IPS-NIHi7 (cell line): ENCODE measurements at regions not wholly inside any gene's neighbourhood (a gene's known extent, or its start where the extent isn't known, plus 50 kb on each side); places are given as distances from the start of the nearest gene placed in this dataset.
"Not testable (repeated sequence)": the region's sequence is repeated elsewhere in the genome, so short reads cannot be mapped to it uniquely, and the experiment has no call there.

Experiments
- DNase-seq: peaks from one replicate; pipeline ENCODE4 v3.0.0; 2012; ENCODE audit warnings: mixed read lengths; ENCODE audit errors: extremely low spot score

DNA sequence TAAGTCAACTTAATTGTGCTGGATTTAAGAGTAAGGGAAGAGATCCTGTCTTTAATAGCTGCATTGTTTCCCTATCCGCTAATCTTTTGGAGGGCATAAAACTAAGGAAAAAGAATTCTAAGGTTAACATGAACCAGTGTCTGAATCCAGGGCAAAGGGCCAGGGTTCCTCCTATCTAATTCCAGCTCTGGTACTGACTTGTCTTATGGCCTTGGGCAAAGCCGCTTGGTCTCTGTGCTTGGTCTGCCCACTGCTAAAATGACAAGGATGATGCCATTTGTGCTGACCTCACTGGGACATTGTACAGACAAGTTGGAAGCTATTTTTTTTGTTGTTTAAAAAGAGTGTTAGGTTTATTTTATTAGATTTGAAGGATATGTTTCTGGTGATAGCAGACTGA, 334.7 kb upstream of the PIK3R1 start:
- no peak for DNase-seq

DNA sequence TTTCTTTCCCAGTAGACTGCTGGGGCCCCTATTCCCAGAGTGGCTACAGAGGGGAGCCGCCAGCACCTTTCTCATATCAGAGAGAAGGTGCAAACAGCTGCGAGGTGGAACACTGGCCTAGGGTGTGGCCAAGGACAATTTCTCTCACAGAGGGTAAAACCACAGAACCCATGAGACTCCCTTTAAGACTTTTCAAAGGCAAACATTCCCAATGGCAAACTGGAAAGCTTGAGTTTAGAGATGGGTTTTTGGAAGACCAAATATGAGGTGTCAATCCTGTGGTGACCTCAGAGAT, 335.1 kb upstream of the PIK3R1 start:
- DNase-seq, result no peak

DNA sequence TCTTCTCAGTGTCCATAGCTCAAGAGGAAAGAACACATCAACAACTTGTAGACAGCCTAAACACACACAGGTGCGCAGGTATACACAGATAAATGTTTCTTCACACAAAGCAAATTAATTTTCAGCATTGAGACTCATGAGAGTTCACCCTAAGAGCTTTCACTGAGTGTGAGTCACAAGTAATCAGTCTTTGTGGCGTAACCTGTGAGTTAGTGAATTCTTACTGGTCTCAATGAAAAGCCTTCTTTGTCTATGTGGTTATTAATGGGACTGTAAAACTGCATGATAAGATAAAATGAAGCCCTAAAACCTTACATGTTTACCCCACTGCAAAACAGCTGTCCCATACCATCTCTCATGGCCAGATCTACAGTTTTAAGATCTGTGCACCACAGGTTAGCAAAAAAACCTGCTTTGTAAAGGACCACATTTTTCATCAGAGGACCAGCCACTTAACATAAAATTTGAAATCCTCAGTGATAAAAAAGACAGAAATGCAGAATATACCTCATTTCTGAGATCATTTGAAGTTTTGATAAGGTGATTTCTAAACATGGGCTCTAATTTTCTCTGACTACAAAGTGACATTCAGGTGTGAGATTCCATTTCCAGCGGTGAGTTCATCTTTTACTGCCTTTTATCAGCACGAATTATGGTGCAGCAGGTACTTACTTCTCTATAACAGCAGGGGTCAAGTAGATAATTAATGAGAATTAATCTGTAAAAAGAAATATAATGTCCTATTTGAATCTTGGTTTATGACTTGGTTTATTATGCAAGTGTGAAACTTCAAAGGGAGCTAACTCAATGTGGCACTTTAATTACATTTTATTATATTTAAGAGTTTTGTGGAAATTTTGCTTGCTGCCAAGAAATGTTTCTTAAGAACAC, 335.7 kb upstream of the PIK3R1 start:
- DNase-seq, result no peak

DNA sequence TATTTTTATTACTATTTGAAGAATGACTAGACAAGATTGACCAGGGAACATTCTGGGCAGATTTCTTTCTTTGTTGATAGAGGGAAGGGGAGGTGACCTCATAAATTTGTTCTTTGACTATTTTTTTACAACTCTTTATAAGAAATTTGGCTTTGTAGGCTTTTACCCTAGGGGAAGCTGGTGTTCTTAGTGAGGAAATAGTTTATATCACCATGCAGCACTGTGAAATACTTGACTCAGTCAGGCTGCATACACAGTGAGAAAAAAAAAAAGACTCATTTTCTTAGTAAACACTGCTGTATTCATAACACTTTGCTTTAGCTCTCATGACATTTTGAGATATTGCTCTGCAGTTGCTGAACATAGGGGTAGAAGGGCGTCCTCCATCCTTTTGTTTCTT, 336.6 kb upstream of the PIK3R1 start:
- no peak for DNase-seq

DNA sequence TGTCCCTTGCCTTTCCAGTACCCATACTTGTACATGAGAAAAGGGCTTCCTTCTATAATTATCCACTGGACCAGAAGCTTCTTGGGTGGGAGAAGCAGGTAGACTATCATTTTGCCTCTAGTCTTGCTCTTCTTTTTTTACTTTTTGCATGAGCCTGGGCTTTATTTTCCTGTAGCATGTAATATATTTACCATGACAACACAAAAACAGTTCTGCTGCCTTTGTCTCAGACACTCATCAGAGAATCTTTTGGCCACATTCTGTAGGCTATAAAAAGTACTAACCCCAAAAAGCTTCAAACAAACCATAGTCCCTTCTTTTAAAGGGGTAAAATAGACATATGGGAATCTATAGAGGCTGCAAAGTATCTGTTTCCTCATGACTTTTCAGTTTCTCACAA, 339.2 kb upstream of the PIK3R1 start:
- DNase-seq, result no peak

DNA sequence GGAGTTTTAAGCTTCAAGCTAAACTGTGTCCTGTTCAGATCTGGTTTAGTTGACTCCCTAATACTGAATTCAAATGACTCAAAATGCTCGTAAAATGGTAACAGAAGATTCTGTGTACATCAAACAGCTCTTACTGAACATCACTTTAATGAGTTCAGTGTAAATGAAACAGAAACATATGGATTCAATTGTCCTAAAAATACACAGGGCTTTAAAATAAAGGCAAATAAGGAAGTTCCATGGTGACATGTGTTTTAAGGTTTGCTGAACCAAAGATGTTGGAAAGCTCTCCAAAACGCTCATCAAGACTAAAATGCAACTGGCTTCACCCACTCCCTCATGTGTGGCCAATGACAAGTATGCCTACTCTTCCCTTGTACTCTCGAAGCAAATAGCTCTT, 340.0 kb upstream of the PIK3R1 start:
- no peak for DNase-seq

DNA sequence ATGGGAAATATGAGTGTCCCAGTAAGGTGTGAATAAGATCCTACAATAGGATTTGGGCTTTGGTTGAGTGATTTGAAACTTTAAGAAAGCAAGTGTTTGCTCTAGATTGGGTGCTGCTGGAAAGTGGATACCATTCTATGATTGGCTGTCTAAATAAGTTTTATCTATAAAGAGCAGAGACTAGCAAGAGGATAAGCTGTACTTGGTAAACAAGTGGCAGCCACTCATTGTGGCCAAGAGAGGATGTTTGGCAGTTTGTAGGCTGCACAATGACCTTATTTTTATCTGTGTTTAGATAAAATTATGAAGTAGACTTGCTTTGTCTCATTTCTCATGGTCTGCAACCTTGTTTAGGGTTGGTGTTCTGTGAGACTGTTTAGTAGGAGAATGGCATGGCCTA, 341.6 kb upstream of the PIK3R1 start:
- DNase-seq, result no peak

DNA sequence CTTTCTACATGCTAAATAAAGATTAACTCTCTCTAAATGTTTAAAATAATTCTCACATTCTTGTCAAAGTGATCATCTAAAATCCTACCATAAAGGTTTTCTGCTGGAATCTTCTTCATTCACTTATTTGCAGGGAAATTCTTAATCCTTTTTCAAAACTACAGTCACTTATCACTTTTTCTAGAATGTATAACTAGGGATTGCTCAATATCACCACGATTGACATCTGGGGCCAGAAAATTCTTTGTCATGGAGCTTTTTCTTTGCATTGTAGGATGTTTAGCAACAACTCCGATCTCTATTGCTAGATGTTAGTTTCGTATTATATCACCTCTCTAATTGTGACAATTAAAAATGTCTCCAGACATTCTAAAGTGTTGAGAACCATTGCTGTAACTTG, 344.9 kb upstream of the PIK3R1 start:
- DNase-seq, result no peak

DNA sequence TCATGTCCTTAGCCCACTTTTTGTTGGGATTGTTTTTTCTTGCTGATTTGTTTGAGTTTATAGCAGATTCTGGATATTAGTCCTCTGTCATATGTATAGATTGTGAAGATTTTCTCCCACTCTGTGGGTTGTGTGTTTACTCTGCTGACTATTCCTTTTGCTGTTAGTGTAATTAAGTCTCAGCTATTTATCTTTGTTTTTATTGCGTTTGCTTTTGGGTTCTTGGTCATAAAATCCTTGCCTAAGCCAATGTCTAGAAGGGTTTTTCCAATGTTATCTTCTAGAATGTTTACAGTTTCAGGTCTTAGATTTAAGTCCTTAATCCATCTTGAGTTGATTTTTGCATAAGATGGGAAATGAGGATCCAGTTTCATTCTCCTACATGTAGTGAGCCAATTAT, 351.2 kb upstream of the PIK3R1 start:
- DNase-seq, result not testable (repeated sequence)

DNA sequence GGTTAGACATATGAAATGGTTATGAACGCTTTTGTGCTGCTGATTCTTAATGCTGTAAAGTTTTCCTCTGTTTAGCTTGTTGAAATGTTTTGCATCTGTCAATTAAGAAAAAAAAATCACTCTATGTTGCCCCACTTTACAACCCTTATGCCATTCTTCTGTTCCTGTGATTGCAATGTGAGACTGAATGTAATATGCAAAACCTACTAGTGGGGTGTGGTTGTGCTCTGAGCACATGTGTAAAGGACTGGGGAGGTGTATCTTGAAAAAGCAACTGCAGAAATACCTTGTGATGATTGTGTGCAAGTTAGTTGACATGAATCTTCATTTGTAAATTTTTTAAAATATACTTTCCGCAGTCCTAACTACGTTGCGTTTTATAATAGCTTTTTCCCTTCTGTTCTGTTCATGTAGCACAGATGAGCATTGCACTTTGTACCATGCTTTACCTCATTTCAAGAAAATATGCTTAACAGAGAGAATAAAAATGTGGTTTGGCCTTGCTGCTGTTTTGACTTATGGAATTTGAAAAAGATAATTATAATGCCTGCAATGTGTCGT, 357.0 kb upstream of the PIK3R1 start:
- DNase-seq, result no peak

DNA sequence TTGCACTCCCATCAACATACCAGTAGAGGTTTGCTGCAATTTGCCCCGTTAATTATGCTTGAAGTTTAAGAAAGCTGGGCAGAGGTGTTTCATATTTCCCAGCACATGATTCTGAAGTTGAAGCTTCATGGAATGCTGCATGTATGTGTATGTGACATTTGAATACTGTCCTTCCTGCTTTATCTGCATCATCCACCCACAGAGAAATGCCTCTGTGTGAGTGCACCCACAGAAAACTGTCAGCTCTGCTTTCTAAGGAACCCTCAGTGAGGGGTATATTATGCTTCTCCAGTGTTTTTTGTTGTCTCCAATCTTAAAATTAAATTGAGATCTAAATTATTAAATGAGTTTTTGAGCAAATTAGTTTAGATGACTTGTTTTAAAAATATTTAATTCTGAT, 358.1 kb upstream of the PIK3R1 start:
- no peak for DNase-seq

DNA sequence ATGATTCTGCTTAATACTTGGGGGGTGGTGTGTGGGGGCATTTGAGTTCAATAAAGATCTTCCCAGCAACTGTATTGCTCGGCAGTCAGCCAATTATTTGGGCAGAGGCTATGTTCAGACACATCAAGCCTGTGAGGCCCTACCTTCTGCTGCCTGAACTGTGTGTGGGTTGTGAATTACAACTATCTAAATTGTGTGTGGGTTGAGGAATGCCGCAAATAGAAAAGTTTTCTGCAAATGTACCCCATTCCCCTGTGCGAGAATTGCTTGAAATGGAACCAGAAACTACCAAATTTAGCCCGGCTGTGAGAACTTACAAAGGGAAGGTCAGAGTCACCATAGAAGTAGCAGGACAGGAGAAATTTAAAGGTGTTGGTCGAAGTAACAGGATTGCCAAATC, 360.0 kb upstream of the PIK3R1 start:
- DNase-seq, result no peak

DNA sequence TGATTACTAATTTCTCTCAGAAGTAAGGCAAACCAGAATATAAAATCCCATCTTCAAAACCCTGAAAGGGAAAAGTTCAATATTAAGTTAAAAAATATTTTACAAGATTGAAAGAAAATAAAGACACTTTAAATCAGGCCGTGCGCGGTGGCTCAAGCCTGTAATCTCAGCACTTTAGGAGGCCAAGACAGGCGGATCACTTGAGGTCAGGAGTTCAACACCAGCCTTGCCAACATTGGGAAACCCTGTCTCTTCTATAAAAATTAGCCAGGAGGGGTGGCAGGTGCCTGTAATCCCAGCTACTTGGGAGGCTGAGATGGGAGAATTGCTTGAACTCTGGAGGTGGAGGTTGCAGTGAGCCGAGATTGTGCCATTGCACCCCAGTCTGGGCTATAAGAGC, 364.6 kb upstream of the PIK3R1 start:
- DNase-seq, result not testable (repeated sequence)

DNA sequence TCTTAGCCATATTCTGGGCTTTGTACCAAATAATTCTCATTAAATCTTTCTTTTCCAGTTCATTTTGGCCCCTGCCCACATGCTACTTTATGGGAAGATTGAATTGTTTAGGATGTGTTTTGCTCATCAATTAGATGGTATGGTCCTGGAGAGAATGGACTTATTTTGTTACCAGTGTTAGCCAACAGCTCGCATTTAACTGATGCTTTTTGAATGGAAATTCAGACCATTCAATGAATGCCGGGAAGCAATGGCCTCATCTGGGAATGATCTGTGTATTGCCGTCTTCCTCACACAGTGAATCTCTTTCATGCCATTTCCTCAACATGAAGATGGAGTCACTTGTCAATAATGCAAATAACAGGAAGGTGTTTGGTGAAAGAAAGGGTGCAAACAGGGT, 370.6 kb upstream of the PIK3R1 start:
- DNase-seq, result no peak

DNA sequence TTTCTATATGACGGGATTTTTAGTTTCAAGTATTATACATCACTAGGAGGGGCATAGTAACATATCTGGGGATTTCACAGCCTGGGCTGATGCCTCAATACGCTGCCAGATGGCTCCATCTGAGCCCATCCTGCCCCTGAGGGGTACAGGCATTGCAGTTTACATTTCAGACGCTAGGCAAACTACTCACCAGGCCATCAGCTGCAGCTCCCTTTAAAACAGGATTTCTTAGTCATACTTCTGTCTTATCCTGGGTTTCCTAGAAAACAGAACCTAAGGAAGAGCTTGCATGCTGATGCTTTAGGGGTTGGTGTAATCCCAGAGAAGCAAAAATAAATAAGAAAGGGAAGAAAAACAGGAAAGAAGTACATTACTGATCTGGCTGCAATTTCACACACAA, 372.8 kb upstream of the PIK3R1 start:
- DNase-seq, result peak; percentile 42

DNA sequence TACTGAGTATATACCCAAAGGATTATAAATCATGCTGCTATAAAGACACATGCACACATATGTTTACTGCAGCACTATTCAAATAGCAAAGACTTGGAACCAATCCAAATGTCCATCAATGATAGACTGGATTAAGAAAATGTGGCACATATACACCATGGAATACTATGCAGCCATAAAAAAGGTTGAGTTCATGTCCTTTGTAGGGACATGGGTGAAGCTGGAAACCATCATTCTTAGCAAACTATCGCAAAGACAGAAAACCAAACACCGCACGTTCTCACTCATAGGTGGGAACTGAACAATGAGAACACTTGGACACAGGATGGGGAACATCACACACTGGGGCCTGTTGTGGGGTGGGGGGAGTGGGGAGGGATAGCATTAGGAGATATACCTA, 378.3 kb upstream of the PIK3R1 start:
- DNase-seq, result not testable (repeated sequence)

DNA sequence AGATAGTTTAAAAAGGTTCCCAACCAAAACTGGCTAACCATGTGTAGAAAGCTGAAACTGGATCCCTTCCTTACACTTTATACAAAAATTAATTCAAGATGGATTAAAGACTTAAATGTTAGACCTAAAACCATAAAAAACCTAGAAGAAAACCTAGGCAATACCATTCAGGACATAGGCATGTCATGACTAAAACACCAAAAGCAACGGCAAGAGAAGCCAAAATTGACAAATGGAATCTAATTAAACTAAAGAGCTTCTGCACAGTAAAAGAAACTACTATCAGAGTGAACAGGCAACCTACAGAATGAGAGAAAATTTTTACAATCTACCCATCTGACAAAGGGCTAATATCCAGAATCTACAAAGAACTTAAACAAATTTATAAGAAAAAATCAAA, 379.1 kb upstream of the PIK3R1 start:
- not testable (repeated sequence) for DNase-seq

DNA sequence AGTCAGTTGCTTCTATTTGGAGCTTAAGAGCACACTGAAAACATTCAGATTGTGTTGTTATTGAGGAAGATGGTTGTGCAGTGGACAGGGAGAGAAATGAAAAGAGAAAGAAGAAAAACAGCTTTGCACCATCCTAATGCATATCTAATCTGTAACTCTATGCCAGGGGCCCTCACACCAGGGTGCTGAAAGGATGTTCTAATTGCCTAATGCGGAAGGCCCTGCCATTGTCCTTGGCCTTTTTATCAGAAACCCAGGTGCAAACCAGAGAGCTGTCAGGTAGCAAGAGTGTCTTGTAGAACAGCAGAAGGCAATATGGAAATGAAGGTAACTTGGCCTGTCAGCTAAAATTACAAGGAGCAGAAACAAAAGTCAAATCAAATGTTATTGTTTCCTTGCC, 384.5 kb upstream of the PIK3R1 start:
- DNase-seq, result no peak

DNA sequence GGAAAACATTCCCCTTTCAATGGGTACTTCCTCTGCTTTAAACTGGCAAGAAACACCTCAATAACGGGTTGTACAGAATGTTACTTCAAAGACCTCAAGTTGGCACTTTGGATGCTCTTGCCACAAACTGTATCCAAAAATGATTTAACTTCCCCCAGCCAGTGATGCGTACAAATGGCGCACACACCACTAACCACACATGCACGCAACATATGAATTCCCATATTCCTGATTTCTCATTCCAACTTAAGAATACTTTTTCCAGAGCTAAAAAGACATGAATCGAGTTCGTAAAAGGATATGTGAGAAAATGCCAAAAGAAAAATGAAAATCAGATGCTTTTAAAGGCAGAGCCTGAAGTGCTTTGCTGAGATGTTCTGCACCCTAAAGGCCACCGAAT, 388.0 kb upstream of the PIK3R1 start:
- DNase-seq, result no peak

DNA sequence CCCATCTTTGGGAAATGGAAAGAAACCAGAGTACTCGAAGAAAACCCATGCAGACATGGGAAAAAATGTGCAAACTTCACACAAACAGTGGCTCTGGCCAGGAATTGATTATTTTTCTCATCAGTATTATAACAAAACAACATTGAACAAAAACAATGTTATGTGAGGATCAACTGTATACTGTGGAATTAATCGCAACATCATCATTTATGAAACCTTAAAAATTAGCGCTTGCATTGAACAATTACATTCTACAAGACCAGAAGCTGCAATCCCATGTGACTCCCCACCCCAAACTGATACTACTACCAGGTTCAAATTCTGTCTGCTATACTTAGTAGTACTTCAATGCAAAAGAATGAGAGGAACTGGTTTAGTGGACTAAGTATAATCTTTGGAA, 390.7 kb upstream of the PIK3R1 start:
- DNase-seq, result no peak

DNA sequence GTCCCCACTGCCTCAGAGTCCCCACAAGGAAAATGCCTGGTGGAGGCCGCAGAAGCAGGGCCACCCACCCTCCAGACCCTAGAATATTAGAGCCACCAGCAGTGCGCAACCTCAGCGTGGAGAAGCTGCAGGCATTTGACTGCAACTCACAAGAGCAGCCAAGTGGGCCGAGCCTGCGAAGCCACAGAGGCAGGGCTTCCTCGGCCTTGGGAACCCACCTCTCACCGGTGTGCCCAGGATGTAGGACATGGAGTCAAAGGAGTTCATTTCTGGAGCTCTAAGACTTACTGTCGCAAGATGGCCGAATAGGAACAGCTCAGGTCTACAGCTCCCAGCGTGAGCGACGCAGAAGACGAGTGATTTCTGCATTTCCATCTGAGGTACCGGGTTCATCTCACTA, 397.9 kb upstream of the PIK3R1 start:
- DNase-seq, result peak; percentile 20

DNA sequence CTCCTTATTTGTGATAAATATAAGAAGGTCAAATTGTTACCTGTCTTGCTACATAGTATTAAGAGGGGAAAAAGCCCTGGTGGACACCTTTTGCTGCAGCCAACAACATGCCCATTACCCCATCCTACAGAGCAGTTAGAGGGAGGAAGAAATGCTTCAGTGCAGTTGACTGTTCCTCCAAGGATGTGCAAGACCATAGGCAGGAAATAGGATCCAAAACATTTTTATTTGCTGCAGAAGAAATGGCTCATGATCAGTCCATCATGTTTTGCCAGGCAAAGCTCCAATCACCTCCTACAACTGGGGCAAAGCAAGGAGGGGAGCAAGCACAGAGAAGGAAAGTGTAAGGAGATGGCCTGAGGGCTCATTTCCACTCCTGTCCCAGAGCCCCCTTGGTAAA, 399.1 kb upstream of the PIK3R1 start:
- no peak for DNase-seq

DNA sequence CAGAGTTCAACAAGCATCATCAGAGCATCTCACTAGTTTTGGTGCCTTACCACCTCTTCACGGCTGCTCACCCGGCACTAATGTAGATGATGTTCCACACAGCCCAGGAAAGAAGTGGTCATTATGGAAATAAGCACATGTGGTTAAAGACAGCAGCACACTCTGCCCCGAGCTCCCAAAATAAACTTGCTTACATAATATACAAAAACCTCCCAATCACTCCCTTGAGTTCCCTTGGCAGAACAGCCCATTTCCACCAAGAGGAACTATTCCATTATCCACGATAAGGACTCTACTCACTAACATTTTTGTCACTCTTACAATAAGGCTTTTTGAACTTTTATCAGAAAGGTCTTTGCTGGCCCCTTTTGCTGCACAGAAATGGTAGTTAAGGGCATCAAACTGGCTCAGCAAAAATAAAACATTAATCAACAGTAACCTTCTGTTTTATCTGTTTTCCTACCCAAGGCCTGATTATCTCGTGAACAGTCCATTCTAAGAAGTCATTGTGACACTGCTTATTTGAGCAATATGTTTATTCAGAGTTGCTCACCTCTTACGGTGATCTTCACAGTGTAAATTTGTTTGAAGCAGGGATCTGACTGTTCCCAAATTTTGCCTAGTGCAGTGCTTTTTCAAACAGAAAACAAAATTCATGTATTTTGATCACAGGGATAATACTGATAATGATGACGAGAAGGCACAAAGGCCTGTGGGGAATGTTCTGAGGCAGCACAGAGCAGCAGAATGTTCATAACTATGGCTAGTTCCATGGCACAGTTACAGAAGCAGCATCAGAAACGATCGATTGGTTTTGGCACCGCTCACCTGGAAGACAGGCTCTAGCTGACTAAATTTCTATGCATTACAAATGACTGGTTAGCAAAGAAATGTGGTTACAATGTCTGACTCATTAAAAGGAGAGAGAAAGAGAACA, 399.8 kb upstream of the PIK3R1 start:
- no peak for DNase-seq
